ENCODE measurements at regions not wholly inside any gene's neighbourhood (a gene's known extent, or its start where the extent isn't known, plus 50 kb on each side); places are given as distances from the start of the nearest gene placed in this dataset.

DNA sequence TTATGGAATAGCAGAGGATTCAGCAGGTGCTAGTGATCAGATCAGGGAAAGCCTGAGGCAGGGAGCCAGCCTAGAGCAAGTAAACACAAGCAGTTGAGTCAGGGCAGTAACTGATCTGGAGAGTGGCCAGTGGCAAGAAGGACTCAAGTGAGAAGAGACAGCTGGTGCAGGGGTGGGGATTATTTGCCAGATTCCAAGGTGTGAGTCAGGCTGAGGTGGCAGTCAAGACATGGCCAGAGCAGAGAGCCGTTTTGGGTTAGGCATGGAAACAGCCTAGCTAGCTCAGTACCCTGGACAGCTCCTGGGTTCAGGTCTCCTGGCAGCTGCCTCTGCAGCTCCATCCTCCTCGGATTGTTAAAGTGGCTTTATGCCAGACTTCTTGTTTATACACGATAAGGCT, 281.9 kb upstream of the ONECUT1 start:
- TF ChIP-seq ZNF311 (CRISPR knock-in tag; IDR thresholded peaks at IDR 0.05) (no peak), SIN3A (IDR thresholded peaks at IDR 0.05; ENCODE audit: borderline replicate concordance in 2 of 2, control insufficient read depth in 1 of 2, low read depth in 2 of 2, low read length in 2 of 2) (no peak), ZNF561 (CRISPR knock-in tag; conservative IDR thresholded peaks at IDR 0.05) (no peak)
